Tibial nerve (tissue), 4 donors: ENCODE measurements at regions not wholly inside any gene's neighbourhood (a gene's known extent, or its start where the extent isn't known, plus 50 kb on each side); places are given as distances from the start of the nearest gene placed in this dataset.

Experiments
- CTCF ChIP-seq, 5 experiments: fragments of 200-600 bp in 3 of 5; fragments of 450-650 bp in 2 of 5; sonication (generic) in 3 of 5; IDR thresholded peaks; one replicate each; pipeline ENCODE4 v1.5.1; 2016 to 2019; ENCODE audit warnings: antibody characterized with exemption in 5 of 5, mild to moderate bottlenecking in 3 of 5, moderate library complexity in 2 of 5
- EP300 ChIP-seq, 2 donors: sonication (generic); formaldehyde crosslinking; IDR thresholded peaks; one replicate each; pipeline ENCODE4 v1.6.1; 2017; ENCODE audit warnings: antibody characterized with exemption in 2 of 2, mild to moderate bottlenecking in 1 of 2
- POLR2A ChIP-seq, 2 donors: fragments of 450-650 bp; IDR thresholded peaks; one replicate each; pipeline ENCODE4 v1.6.1; 2017; ENCODE audit warnings: antibody characterized with exemption in 2 of 2, mild to moderate bottlenecking in 2 of 2, moderate library complexity in 2 of 2

- TF ChIP-seq POLR2A (IDR thresholded peaks at IDR 0.05), result no peak
- no peak for TF ChIP-seq EP300 (IDR thresholded peaks at IDR 0.05)
- TF ChIP-seq CTCF (IDR thresholded peaks at IDR 0.05), result no peak
Measured at GRCh38 chr5:56499901-56500300, 266.8 kb upstream of the ANKRD55 start.
